HG02623 (cell line): ENCODE measurements at regions not wholly inside any gene's neighbourhood (a gene's known extent, or its start where the extent isn't known, plus 50 kb on each side); places are given as distances from the start of the nearest gene placed in this dataset.

Source experiments
- ATAC-seq: cut with Tn5 transposase; IDR thresholded peaks from one replicate; pipeline ENCODE4 v1.9.1; 2021; ENCODE audit warnings: moderate library complexity; ENCODE audit not compliant: unreplicated experiment

DNA sequence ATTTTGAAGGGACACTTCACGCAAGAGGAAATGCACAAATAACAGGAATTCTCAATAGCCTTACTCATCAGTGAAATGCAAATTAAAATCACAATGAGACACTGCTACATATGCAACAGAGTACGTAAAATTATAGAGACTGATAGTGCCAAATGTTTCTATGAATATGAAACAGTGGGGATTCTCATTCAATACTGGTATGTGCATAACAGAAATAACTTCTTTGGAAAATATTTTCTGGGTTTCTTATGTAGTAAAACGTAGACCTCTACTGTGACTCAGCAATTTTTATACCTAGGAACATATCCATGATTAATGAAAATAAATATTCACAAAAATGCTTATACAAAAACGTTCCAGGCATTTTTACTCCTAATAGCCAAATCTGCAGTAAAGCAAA lies 1625.2 kb downstream of the MAT2B start:
- no peak for ATAC-seq

DNA sequence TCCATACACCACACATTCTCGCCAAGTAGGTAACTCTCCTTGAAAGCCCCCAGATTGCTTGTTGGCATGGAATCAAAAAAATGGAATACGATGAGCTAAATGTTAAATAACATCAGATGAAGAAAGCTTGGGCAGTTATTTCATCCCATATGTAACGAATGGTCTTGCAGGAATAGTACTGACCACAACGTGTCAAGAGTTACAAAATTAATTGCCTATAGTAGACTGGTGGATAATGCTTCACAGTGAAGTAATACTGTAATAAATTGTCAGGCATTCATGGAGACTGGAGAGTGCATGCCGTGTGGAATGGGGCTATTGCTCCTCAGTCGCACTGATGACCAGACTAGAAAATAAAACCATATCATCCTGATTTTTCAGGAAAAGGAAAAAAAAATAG lies 1628.7 kb downstream of the MAT2B start:
- no peak for ATAC-seq

DNA sequence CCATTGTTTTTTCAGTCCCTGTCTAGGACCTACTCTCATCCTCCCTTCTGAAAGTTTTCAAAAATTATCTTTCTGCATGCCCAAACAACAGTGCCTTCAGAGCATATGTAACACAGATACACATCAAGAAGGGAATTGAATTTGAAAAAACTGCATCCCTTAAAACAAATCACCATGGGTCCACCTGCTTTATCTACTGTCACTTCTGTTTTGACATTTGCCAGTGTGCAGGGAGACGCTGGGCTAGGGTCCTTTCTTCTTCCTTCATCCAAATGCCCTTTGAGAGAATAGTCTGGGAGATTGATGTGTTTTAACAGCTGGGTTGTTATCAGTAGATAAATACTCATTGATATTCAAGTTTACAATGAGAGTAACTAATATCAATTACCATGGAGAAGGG lies 1630.1 kb downstream of the MAT2B start:
- no peak for ATAC-seq

DNA sequence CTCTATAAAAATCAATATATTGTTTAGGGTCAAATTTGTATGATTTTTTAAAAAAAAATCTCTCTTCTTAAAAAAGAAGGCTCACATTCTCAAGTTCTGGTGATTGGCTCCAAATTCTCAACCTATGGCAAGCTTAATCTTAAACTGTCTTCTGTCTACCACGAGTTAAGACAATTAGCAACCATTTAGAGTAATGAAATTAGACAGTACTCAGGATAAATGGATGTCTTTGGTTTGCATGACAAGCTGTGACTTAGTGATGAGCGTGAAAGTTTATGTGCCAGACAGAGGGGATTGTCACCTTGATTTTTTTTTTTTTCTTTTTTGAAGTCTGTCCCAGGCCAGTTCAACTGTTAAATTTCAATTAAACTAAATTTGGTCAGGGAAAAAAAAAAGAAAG lies 1632.3 kb downstream of the MAT2B start:
- no peak for ATAC-seq

DNA sequence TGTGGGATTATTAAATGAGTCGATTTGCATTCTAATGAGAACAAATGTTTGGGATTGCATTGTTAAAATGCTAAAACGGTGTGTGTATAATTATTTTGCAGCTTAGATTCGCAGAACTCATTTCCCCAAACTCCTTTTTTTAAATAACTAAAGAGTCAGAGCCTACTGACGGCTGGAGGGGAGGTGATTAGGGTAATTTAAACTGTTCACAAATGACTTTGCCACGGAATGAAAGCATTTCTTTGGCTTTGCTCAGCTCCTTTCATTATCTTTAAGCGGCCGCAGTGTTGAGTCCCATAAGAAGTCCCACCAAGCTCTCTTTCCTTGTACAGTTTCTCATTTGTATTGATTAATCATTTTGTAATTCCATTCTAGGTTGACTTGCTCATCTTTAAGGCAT lies 1632.8 kb downstream of the MAT2B start:
- ATAC-seq = no peak

DNA sequence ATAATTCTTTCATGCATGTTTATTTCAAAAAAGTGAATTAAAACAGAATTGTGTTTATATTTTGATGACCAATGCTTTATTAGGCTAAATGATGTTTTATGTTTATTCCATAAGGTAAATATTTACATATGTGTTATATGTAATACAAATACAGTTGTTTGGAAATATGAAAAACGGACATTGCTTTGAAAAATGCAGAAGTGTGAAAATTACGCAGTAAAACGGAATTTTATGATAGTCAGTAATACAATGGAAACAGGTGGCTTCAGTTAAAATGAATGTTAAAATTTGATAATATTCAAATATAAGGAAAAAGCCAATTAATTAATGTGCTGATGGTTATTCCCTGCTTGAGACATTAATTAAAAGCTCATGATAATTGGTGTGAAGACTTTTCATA lies 1633.8 kb downstream of the MAT2B start:
- no peak for ATAC-seq

DNA sequence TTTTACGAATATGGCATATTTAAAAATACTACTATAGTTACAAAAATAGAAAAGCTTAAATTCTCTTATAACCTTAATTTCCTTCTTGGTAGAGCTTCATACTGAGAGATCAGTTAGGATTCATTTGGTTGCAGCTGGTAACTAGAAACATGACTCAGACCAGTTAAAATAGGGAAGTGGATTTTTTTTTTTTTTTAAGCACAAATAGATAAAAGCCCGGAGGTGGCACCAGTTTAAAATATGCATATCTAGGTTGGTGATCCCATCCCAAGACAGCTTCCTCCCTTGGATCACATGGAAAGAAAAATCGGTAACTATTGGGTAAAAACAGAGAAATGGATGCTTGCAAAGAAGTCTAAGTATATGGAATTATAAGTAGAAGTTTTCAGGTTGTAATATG lies 1634.3 kb downstream of the MAT2B start:
- ATAC-seq = no peak

DNA sequence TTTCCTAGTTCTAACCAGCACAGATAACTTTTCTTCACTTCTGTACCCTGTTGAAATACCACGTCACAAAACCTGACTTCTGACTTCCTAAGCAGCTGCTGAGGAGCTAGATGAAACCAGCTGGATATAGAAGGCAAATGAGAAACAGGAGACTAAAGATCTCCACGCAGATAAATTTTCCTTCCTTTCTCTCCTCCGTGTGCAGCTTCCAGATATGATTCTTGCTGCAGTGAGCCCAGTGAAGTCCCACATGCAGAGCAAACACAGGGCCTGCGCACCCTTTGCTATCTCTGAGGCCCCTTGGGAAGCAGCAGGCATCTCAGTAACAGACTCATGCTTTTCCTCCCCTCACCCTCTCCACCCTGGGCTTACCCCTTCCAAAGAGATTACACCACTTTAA lies 1638.3 kb downstream of the MAT2B start:
- ATAC-seq = no peak

DNA sequence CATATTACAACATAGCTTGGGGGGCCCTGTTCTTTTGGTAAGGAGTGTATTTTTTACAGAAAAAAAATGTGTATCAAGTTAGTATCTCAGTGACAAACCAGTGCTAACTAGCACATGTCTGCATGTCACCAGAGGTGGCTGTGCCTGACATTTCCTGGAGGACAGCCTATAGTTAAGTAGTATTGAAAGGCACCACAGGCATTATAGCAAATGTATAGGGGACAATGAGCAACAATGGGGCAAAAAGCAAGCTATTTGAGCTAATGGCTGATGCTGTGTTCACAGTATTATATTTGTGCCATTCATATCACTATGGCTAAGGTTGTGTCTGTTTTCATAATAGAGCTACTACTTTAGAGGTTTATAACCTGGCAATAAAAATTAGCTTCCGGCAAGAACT lies 1644.0 kb downstream of the MAT2B start:
- ATAC-seq = no peak

DNA sequence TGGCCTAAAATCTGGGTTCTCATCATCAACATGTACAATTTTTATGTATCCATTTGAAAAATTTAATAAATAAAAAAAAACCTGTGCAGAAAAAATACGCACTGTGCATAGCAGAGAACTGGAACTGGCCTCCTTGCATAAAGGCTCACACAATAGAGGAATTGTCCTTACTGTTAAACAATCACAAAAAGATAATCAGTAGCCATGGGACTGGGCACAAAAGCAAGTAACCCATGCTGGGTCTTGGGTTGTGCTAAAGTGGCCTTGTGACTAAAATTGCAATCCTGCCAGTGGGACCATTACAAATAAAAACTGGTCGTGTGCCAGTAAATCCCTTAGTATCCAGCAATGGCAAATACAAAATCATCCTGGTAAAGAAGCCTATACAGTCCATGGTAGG lies 1646.6 kb downstream of the MAT2B start:
- no peak for ATAC-seq

DNA sequence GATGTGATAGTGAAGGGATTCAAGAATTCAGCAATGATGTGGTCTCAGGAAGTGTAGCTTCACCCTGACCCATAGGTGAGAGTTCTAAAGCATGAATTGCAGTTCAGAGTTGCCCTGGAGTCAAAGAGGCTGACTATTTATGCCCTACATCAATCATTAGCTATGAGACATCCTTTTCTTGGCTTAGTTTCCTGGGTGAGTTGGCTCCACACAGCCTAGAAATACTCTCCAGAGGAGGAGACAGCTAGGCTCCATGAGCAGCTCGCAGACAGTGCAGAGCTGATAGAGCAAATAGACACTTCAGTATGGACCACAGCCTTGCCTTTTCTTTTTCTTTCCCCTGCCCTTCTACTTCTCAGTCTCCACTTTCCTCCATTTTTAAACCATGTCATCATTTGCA lies 1651.8 kb downstream of the MAT2B start:
- ATAC-seq = no peak

DNA sequence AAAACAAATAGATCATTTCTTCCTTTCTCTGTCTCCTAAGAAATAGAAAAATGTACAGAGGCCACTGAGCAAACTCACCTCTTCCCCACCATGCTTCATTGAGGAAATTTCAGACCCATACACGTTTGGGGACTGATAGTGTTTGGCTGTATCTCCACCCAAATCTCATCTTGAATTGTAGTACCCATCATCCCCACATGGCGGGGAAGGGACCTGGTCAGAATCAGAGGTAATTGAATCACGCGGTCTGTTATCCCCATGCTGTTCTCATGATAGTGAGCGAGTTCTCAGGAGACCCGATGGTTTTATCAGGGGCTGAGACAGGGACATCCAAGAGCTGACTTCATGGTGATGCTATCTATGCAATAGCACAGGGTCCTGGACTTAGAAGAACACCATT lies 1655.8 kb downstream of the MAT2B start:
- ATAC-seq = no peak

DNA sequence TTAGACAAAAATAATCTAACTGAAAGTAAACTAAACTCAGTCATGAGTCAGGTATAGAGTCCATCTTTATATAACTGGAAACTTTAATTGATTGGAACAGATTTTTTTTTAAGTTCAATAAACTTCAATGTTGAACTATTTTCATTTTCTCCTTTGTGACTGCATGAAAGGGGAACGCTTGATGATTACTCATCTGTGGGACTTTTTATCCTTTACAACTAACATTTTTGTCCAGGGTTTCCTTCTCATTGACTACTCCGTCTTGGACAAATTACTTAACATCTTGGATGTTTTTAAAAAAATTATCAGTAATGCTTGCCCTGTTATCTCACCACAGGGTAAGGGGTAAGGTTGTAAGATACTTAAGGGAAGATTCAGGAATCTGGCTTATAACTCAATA lies 1658.4 kb downstream of the MAT2B start:
- ATAC-seq = no peak

DNA sequence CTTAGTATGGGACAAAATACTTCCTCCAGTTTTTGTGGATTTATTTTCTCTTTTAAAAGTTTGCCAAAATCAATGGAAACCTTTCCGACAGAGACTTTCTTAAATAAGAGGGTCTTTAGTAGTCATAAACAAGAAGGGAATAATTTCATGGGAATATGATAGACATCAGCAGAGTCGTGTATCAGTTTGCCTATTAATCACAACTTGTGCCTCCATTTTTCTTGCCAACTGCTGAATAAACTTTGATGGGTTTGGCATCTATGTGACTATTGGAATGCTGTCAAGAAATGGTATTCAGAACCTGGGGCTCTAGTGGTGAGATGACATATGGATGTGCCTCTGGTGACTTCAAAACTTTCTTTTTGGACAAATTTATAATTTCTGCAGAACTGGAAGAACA lies 1668.2 kb downstream of the MAT2B start:
- no peak for ATAC-seq

DNA sequence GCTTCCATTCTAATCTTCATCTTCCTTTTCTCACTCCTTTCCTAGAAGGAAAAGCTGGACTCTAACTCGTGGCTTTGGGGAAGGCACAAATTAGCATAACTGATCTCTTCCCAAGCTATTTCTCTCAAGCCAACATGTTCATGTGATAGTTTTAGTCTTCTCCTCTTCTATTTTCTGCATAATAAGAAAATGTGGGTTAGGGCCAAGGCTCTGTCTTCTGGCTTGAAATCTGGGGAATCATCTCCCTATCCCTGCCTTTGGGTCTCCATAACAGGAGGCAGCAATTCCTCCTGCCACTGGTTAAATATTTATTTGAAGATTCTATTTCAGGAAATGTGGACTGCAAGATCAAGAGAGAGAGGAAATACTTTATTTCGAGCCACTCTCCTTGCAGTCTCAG lies 1669.6 kb downstream of the MAT2B start:
- ATAC-seq = no peak

DNA sequence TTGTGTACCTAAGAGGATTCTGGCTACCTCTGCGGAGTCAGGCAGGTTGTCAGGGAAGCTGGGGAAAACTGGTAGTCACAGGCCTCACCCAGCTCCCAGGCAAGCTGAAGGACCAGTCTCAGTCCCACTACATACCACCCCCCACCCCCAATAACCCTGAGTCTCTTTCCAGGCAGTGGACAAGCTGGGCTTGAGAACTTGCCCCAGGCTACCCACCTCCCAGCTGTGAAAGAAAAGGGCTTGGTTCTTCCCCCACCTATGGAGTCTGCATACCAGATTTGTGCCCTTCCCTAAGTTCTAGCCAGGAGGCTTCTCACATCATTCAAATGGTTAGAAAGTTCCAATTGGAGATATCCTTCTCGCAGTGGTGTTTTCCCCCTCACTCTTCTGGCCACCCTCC lies 1678.8 kb downstream of the MAT2B start:
- no peak for ATAC-seq

DNA sequence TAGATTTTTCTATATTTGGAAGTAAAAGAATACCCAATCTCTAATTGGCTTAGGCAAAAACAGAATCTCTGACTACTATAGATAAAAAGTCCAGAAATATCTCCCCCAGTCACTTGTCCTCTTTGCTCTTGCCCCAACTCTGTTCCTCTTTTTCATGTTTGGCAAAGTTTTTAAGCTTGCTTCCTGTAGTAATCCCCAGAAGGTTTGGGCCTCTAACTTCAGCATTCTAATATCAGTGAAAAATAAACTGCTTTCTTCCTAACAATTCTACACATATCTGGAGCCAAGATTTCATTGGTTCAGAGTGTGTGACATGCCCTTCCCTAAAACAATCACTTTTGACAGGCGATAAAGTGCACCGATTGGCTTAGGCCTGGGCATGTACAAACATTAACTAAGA lies 1680.3 kb downstream of the MAT2B start:
- ATAC-seq = no peak

DNA sequence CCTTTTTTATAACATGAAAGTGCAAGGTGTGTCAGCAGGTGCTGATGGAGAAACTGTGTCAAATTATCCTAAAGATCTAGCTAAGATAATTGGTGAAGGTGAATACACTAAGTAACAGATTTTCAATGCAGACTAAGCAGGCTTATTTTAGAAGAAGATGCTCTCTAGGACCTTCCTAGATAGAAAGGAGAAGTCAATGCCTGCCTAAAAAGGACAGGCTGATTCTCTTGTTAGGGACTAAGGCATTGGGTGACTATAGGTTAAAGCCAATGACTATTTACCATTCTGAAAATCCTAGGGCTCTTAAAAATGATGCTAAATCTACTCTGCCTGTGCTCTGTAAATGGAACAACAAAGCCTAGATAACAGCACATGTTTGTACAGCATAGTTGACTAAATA lies 1682.4 kb downstream of the MAT2B start:
- no peak for ATAC-seq

DNA sequence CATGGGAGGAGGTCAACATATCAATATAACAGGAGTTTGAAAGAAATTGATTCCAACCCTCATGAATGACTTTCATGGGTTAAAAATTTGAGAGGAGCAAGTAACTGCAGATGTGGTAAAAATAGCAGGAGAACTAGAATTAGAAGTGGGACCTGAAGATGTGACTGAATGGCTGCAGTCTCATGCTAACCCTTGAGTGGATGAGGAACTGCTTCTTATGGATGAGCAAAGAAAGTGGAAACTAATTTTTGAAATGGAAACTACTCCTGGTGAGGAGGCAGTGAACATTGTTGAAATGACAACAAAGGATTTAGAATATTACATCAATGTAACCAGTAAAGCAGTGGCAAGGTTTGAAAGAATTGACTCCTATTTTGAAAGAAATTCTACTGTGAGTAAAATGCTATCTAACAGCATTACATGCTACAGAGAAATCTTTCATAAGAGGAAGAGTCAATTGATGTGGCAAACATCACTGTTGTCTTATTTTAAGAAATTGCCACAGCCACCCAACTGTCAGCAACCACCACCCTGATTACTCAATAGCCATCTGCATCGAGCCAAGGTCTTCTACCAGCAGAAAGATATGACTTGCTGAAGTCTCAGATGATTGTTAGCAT lies 1683.2 kb downstream of the MAT2B start:
- no peak for ATAC-seq

DNA sequence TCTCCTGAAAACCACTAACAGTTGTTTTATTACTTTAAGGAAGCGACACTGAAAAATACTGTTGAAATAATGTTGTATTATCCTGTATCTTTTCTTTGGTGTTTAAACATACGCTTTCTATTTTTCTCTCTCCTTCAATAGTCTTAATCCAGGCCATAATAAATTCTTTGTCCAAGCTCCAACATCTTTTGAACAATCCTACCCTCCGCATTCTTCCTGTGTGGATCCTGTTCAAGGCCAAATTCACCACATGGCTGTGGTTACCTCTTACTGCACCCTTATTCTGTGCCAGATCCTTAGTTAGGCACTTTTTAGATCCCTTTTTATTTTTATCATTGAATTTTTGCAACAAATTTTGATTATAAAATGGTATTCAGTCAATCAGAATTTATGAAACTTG lies 1691.5 kb downstream of the MAT2B start:
- no peak for ATAC-seq

DNA sequence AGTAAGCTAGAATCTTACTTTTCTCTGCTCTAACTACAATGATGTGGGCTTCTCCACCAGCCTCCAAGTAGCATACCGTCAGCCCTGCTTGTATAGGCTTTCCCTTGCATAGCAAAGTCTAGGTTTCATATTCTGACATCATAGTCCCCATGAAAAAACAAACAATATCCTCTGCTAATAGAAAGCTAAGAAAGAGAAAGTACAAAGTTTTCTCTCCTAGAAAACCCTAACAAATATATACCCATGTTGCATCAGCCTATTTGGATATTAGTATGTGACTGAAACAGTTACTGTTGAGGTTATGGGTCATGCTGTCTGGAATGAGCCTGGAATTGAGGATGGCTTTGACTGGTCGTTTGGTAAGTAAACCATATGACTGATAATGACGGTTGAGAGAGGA lies 1696.0 kb downstream of the MAT2B start:
- no peak for ATAC-seq

DNA sequence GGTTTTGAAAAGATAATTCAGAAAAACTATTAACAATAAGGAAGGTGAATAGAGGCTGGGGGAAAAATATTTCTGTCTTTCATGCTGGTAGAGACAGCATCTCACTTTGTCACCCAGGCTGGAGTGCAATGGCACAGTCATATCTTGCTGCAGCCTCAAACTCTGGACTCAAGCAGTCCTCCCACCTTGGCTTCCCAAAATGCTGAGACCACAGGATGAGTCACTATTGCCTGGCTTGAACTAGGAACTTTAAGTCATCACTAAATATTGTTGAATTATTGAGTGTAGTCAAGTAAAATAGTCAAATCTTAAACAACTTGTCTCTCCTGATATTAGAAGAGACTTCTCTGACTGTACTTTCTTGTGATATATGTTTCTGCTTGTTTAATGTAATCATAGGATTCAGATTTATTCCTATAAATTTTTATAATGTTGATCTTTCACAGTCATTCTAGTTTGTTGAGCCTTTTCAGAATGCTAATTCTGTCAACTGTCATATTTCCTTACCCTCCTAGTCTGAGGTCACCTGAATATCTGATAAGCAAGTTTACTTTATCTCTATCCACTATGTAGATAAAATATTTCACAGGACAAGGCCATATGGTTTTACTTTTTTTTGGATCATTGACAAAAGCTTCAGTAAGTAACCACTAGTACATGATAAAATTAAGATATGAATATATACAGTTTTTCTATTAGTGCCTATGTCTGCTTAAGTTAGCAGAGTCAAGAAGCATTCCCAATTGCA lies 1696.5 kb downstream of the MAT2B start:
- no peak for ATAC-seq

DNA sequence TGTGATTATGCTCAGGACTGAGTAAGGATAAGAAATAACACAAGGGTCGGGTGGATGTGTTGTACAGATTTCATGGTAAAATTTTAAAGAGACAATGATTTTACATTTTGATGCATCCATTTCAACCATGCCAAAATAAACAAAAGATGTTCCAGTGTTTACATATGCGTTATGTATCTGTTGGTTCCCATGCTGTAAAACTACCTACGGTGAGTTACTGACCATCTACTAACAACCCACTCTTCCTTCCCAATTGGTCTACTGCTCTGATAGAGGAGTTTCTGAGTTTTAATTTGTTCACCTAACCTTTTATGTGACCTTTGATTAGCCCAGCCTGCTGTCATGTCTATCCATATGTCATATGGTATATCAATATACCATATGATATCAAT lies 1697.1 kb downstream of the MAT2B start:
- ATAC-seq = no peak
